ENCODE measurements at regions not wholly inside any gene's neighbourhood (a gene's known extent, or its start where the extent isn't known, plus 50 kb on each side); places are given as distances from the start of the nearest gene placed in this dataset.
A peak's percentile ranks its signal among the peaks of the same experiment; 100 is the strongest.

- no peak for TF ChIP-seq GATA1 (IDR thresholded peaks at IDR 0.05; ENCODE audit: low read depth, low read length)
- no peak for TF ChIP-seq POLR2A (IDR thresholded peaks at IDR 0.05; ENCODE audit: low read length)
- no peak for DNase-seq
Observed at GRCh38 chr13:87087741-87088140, 583.4 kb upstream of the SLITRK5 start.

- no peak for TF ChIP-seq GATA1 (IDR thresholded peaks at IDR 0.05; ENCODE audit: low read depth, low read length)
- TF ChIP-seq POLR2A (IDR thresholded peaks at IDR 0.05; ENCODE audit: low read length): no peak
- DNase-seq: no peak
Observed at GRCh38 chr13:87089391-87089790, 581.8 kb upstream of the SLITRK5 start.

DNA sequence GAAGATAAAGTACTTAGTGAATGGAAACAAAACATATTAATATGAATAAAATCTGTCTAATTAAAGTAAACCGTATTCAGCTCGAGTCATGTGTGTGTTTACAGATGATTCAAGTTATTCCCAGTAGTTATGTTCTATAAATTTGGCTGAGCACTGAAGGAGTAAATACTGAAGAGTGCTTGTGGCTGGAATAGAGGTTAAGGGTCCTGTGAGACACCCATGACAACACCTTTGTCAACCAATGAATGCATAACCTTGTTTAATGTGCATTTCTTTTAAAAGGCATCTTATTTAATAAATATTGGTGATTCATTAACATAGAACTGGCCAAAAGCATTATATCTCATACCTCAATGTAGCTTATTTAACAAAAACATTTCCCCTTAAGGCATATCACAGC, 577.8 kb upstream of the SLITRK5 start:
- DNase-seq: no peak
- TF ChIP-seq POLR2A (IDR thresholded peaks at IDR 0.05; ENCODE audit: low read length): no peak
- TF ChIP-seq GATA1 (IDR thresholded peaks at IDR 0.05; ENCODE audit: low read depth, low read length): no peak

DNA sequence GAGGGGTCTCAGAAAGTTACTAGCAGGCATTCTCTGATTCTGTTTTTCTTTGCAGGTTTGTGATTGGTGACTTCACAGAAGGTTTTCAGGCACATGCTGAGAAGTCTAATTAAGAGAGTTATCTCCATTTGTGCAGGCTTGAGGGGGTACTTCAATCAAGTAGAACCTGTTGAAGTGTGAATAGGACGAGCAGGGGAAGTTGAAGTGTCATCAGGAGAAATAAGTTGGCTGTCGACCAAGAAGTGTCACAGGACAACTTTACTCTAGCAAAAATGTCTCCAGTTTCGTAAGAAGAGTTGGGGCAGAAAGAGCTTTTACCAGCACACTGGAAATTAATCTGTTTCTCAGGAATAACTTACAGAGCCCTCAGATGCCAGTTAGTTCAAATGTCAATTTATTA, 576.5 kb upstream of the SLITRK5 start:
- TF ChIP-seq POLR2A (IDR thresholded peaks at IDR 0.05; ENCODE audit: low read length) (no peak), GATA1 (IDR thresholded peaks at IDR 0.05; ENCODE audit: low read depth, low read length) (no peak)
- DNase-seq: no peak

- no peak for DNase-seq
- TF ChIP-seq POLR2A (IDR thresholded peaks at IDR 0.05; ENCODE audit: low read length): no peak
Observed at GRCh38 chr13:87100431-87100830, 570.7 kb upstream of the SLITRK5 start.

GRCh38 chr13:87107651-87108050, 563.5 kb upstream of the SLITRK5 start:
- DNase-seq: no peak
- no peak for TF ChIP-seq GATA1 (IDR thresholded peaks at IDR 0.05; ENCODE audit: low read depth, low read length)
- TF ChIP-seq POLR2A (IDR thresholded peaks at IDR 0.05; ENCODE audit: low read length): no peak

GRCh38 chr13:87120476-87120875, 550.7 kb upstream of the SLITRK5 start:
- TF ChIP-seq POLR2A (IDR thresholded peaks at IDR 0.05; ENCODE audit: low read length) (no peak), GATA1 (IDR thresholded peaks at IDR 0.05; ENCODE audit: low read depth, low read length) (no peak)

GRCh38 chr13:87122551-87122950, 548.6 kb upstream of the SLITRK5 start:
- no peak for DNase-seq

More at GRCh38 chr13:87120476-87120875, 550.7 kb upstream of the SLITRK5 start:
- DNase-seq: no peak

GRCh38 chr13:87123987-87124784, 547.0 kb upstream of the SLITRK5 start:
- DNase-seq: peak; percentile 5 to 22

More at GRCh38 chr13:87122551-87122950, 548.6 kb upstream of the SLITRK5 start:
- TF ChIP-seq GATA1 (IDR thresholded peaks at IDR 0.05; ENCODE audit: low read depth, low read length) (no peak), POLR2A (IDR thresholded peaks at IDR 0.05; ENCODE audit: low read length) (no peak)

DNA sequence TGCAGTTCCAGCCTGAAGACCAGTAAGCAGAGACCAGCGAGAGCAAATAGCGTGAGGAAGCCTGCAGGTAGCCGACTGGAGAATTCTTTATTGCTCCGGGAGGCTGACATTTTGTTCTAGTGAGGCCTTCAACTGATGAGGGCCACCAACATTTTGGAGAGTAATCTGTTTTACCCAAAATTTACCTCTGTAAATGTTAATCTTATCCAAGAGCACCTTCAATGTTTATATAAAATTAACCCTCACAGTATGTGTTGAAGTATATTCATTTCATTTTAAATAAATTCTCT, 546.4 kb upstream of the SLITRK5 start:
- no peak for DNase-seq
- no peak for TF ChIP-seq POLR2A (IDR thresholded peaks at IDR 0.05; ENCODE audit: low read length)
- no peak for TF ChIP-seq GATA1 (IDR thresholded peaks at IDR 0.05; ENCODE audit: low read depth, low read length)

More at GRCh38 chr13:87123987-87124784, 547.0 kb upstream of the SLITRK5 start:
- TF ChIP-seq POLR2A (IDR thresholded peaks at IDR 0.05; ENCODE audit: low read length) (no peak), GATA1 (IDR thresholded peaks at IDR 0.05; ENCODE audit: low read depth, low read length) (no peak)

- no peak for TF ChIP-seq GATA1 (IDR thresholded peaks at IDR 0.05; ENCODE audit: low read depth, low read length)
- TF ChIP-seq POLR2A (IDR thresholded peaks at IDR 0.05; ENCODE audit: low read length): no peak
- DNase-seq: no peak
Observed at GRCh38 chr13:87128036-87128435, 543.1 kb upstream of the SLITRK5 start.

- no peak for DNase-seq
- TF ChIP-seq GATA1 (IDR thresholded peaks at IDR 0.05; ENCODE audit: low read depth, low read length) (no peak), POLR2A (IDR thresholded peaks at IDR 0.05; ENCODE audit: low read length) (no peak)
Observed at GRCh38 chr13:87128491-87128890, 542.7 kb upstream of the SLITRK5 start.

- TF ChIP-seq POLR2A (IDR thresholded peaks at IDR 0.05; ENCODE audit: low read length) (no peak), GATA1 (IDR thresholded peaks at IDR 0.05; ENCODE audit: low read depth, low read length) (no peak)
- no peak for DNase-seq
Observed at GRCh38 chr13:87129602-87130300, 541.4 kb upstream of the SLITRK5 start.

GRCh38 chr13:87130423-87130822, 540.7 kb upstream of the SLITRK5 start:
- TF ChIP-seq POLR2A (IDR thresholded peaks at IDR 0.05; ENCODE audit: low read length) (no peak), GATA1 (IDR thresholded peaks at IDR 0.05; ENCODE audit: low read depth, low read length) (no peak)
- no peak for DNase-seq

DNA sequence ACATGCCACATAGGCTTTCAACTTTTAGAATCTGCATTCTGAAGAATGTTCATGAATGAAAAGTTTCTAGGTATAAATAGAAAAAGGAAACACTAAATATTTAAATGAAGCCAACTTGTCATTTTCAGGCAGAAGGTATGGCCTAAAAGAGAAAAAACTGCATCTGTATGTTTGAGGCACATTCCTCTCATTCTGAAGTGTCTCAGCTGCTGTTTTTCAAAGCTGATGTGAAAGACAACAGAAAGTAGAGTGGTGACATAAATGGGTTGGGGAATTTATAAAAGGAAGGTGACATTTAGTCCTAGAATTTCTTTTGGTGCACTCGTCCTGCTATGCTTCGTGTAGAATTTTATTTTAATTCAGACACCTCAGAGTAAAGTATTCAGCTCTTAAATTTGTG, 539.6 kb upstream of the SLITRK5 start:
- TF ChIP-seq GATA1 (IDR thresholded peaks at IDR 0.05; ENCODE audit: low read depth, low read length) (no peak), POLR2A (IDR thresholded peaks at IDR 0.05; ENCODE audit: low read length) (no peak)
- no peak for DNase-seq

All from erythroblast (primary cell).